GM12864 (cell line): ENCODE measurements at regions not wholly inside any gene's neighbourhood (a gene's known extent, or its start where the extent isn't known, plus 50 kb on each side); places are given as distances from the start of the nearest gene placed in this dataset.

Source experiments
- DNase-seq: peaks from one replicate; pipeline ENCODE4 v3.0.0-alpha.2; 2011; ENCODE audit warnings: low read depth
- H3K4me3 ChIP-seq: 2 replicates; pipeline ENCODE4 v1.5.1; 2011; ENCODE audit warnings: mild to moderate bottlenecking, low read depth, low read length, control low read depth
- CTCF ChIP-seq: IDR thresholded peaks from 2 replicates; pipeline ENCODE4 v1.5.1; 2011; ENCODE audit warnings: low read depth, mild to moderate bottlenecking, moderate library complexity, low read length, control low read depth, inconsistent platforms; ENCODE audit errors: missing control alignments

GRCh38 chr9:108765265-108765664 is 90.5 kb downstream of the ACTL7B start:
- no peak for TF ChIP-seq CTCF
- no peak overlapping the region for H3K4me3 ChIP-seq
- DNase-seq = no peak

- no peak overlapping the region for H3K4me3 ChIP-seq
- no peak for DNase-seq
- TF ChIP-seq CTCF = no peak
Observed at GRCh38 chr9:108762348-108763055, 93.3 kb downstream of the ACTL7B start.

DNA sequence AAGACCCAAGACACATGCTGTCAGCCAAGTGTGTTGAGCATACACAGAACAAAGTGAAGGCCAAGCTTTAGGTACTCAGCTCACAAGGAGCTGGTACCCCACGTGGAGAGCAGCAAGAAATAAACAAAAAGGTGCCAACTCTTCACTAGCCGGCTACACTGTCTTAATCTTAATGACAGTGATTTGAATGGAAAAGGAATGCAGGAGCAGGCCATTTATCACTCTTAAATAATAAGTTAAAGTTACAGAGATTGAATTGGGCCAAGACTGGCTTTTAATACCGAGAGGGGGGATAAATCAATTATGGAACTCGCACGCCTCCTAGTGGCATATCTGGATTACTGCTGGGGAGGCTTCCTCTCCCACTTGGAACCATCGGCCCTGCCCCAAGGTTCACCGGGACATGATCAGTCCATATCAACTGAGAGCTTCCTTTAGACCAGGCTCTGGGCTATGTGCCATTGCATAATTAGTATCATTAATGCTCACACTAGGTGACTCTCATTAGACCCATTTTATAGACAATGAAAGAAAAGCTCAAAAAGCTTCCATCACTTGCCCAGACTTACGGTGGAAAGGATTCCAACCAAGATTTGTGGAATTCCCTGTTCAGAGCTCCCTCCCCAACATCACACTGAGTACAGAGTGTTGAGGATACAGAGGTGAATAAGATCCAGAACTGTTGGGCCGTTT is 94.0 kb downstream of the ACTL7B start:
- H3K4me3 ChIP-seq = no peak overlapping the region
- peak; percentile 90 for TF ChIP-seq CTCF
- DNase-seq = peak; percentile 4

GRCh38 chr9:108760841-108761240 is 94.9 kb downstream of the ACTL7B start:
- TF ChIP-seq CTCF = no peak
- H3K4me3 ChIP-seq = no peak overlapping the region
- DNase-seq = no peak

DNA sequence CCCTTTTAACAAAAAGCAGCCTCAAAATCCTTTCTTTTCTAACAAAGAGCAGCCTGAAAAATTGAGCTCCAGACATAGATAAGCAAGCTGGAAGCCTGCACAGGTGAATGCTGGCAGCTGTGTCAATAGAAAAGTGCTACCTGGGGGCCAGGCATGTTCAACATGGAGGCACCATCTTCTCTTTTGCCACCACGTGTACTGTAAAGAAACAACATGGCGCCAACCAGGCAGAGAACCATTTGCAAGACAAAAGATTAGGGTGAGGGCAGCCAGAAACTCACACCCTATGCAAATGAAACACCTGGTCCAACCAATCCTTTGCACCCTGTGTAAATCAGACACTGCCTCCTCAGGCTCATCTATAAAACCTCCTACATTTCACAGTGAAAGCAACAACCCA is 96.0 kb downstream of the ACTL7B start:
- no peak for TF ChIP-seq CTCF
- no peak overlapping the region for H3K4me3 ChIP-seq
- DNase-seq = no peak

DNA sequence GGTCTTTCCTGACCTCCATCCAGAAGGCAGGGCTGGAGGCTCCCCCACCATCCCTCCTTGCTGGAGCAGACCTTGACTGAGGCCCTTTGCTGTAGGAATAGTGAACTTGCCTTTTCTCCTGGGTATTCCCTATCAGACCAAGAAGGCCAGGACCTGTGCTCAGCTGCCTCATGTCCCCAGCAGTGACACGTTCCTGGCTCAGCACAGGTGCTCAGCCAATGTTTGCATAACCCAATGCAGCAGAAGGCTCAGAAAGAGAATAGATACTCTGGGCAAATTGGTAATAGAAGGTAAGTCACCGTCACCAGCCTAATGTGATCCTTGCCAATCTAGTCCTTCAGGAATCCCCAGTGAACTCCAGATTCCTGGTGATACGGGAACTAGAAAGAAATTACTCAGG is 96.4 kb downstream of the ACTL7B start:
- no peak for DNase-seq
- no peak overlapping the region for H3K4me3 ChIP-seq
- no peak for TF ChIP-seq CTCF
